ENCODE measurements at regions not wholly inside any gene's neighbourhood (a gene's known extent, or its start where the extent isn't known, plus 50 kb on each side); places are given as distances from the start of the nearest gene placed in this dataset.

DNA sequence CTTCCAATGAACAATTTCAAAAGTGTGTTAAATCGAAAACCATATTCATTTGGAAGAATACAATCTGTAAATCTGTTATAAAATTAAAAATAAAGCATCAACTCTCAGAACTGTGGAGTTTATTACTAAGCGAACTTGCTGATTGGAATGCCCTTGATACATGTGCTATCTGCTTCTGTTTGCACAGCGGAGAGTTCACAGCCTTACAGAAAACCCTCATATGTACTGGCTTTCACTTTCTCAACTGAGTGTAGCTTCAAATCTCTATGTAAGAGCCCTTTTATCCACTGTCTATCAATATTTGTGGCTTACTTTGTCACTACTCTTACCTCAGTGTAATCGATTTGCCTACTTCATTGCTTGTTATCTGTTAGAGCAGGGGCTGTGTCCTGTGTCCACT, 447.4 kb downstream of the C6orf118 start:
- Histone ChIP-seq H3K27ac (no peak overlapping the region), H3K36me3 (ENCODE audit: insufficient read depth, low read length) (no peaks in the 10 kb centered on the region), H3K9ac (ENCODE audit: insufficient read length) (no peak overlapping the region), H3K4me3 (no peak overlapping the region), H3K9me3 (ENCODE audit: low read depth, low read length) (no peaks in the 10 kb centered on the region)
- TF ChIP-seq FOXP2 (optimal IDR thresholded peaks at IDR 0.05; ENCODE audit: control extremely low read depth, extremely low read length, insufficient read depth): no peak
- no peak for TF ChIP-seq POLR2AphosphoS5 (IDR thresholded peaks at IDR 0.05; ENCODE audit: borderline replicate concordance, low read depth, low read length)
- no peak for TF ChIP-seq EZH2 (IDR thresholded peaks at IDR 0.05)
- no peak for DNase-seq (ENCODE audit: low read depth, low spot score)

DNA sequence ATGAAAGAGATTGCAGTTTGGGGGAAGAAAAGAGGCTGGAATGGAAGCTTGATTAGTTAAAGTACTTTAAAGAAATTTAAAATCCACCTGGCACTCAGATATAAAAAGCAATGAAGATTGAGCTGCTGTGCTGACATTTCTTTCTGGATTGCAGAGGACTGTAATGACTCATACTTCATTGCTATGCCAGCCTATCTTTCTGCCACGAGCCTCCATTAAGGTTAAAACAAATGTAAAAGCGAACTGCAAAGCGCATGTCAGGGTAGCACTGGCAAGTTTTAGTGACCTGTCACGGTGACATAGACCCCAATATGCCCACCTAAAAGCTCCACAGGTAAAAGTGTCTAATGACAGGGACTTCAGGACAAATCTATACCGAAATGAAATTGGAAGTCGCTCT, 449.6 kb downstream of the C6orf118 start:
- H3K9me3 ChIP-seq (ENCODE audit: low read depth, low read length): no peaks in the 10 kb centered on the region
- no peak for TF ChIP-seq FOXP2 (optimal IDR thresholded peaks at IDR 0.05; ENCODE audit: control extremely low read depth, extremely low read length, insufficient read depth)
- no peak for TF ChIP-seq POLR2AphosphoS5 (IDR thresholded peaks at IDR 0.05; ENCODE audit: borderline replicate concordance, low read depth, low read length)
- no peak for TF ChIP-seq EZH2 (IDR thresholded peaks at IDR 0.05)

DNA sequence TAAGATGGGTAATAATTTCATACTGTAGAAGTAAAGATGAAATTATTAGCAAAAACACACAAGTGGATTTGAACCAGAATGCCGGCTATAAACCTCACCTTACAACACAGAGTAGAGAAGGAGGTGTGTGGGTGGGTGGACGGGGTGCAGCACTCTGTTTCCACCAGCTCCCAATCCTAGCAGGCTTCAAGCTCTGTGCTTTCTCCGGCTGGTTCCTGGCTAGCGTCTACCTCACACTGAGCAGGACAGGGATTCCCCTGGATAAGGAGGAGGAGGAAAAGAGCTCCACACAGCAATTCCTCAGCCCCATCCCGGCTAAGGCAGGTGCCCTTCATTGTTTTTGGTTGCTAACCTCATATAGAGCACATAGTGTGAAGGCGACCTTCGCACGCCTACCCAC, 453.3 kb downstream of the C6orf118 start:
- TF ChIP-seq EZH2 (IDR thresholded peaks at IDR 0.05) (no peak), FOXP2 (optimal IDR thresholded peaks at IDR 0.05; ENCODE audit: control extremely low read depth, extremely low read length, insufficient read depth) (no peak), POLR2AphosphoS5 (IDR thresholded peaks at IDR 0.05; ENCODE audit: borderline replicate concordance, low read depth, low read length) (no peak)
- DNase-seq (ENCODE audit: low read depth, low spot score): no peak
- Histone ChIP-seq H3K9me3 (ENCODE audit: low read depth, low read length) (no peaks in the 10 kb centered on the region), H3K36me3 (ENCODE audit: insufficient read depth, low read length) (no peaks in the 10 kb centered on the region), H3K9ac (ENCODE audit: insufficient read length) (no peak overlapping the region), H3K4me3 (no peak overlapping the region), H3K27ac (no peak overlapping the region)

More for the DNA sequence above, 449.6 kb downstream of the C6orf118 start:
- Histone ChIP-seq H3K27ac (no peak overlapping the region), H3K36me3 (ENCODE audit: insufficient read depth, low read length) (no peaks in the 10 kb centered on the region), H3K4me3 (no peak overlapping the region), H3K9ac (ENCODE audit: insufficient read length) (no peak overlapping the region)
- DNase-seq (ENCODE audit: low read depth, low spot score): no peak

DNA sequence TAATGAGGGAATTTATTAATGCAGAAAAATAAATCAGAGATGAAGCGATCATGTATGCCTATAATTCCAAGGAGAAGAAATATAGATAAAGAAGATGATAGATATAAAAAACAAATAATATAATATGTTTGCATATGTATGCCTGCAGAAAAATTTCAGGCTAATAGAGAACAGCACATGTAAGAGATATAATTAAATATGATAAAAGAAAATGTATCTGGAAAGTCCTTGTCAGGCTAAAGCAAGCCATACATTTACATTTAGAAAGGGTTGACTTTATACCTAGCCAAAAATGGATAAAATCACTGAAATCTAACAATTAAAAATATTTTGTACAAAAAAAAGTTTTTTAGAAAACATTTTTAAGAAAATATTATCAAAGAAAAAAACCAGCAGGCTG, 454.1 kb downstream of the C6orf118 start:
- Histone ChIP-seq H3K27ac (no peak overlapping the region), H3K36me3 (ENCODE audit: insufficient read depth, low read length) (no peaks in the 10 kb centered on the region), H3K4me3 (no peak overlapping the region), H3K9ac (ENCODE audit: insufficient read length) (no peak overlapping the region), H3K9me3 (ENCODE audit: low read depth, low read length) (no peaks in the 10 kb centered on the region)
- no peak for DNase-seq (ENCODE audit: low read depth, low spot score)
- TF ChIP-seq EZH2 (IDR thresholded peaks at IDR 0.05): no peak
- TF ChIP-seq POLR2AphosphoS5 (IDR thresholded peaks at IDR 0.05; ENCODE audit: borderline replicate concordance, low read depth, low read length): no peak
- no peak for TF ChIP-seq FOXP2 (optimal IDR thresholded peaks at IDR 0.05; ENCODE audit: control extremely low read depth, extremely low read length, insufficient read depth)

DNA sequence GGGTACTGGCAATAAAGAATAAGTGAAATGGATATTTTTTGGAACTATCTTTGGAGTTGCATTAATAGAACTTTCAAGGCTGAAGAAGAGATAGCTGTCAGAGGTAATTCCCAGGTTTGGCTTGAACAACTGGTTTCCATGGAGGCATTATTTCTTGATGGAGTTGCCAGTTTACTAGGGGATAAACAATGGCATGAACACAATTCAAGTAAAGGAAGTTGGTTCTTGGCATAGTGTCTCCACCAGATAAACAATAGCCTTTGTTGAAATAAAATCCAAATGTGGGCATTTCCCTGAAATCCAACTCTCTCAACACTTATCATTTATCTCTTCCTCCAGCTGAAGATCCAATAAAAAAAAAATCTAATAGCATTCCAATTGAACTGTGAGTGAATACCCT, 454.9 kb downstream of the C6orf118 start:
- Histone ChIP-seq H3K27ac (no peak overlapping the region), H3K9ac (ENCODE audit: insufficient read length) (no peak overlapping the region), H3K36me3 (ENCODE audit: insufficient read depth, low read length) (no peaks in the 10 kb centered on the region), H3K4me3 (no peak overlapping the region), H3K9me3 (ENCODE audit: low read depth, low read length) (no peaks in the 10 kb centered on the region)
- no peak for DNase-seq (ENCODE audit: low read depth, low spot score)
- TF ChIP-seq POLR2AphosphoS5 (IDR thresholded peaks at IDR 0.05; ENCODE audit: borderline replicate concordance, low read depth, low read length) (no peak), FOXP2 (optimal IDR thresholded peaks at IDR 0.05; ENCODE audit: control extremely low read depth, extremely low read length, insufficient read depth) (no peak), EZH2 (IDR thresholded peaks at IDR 0.05) (no peak)

DNA sequence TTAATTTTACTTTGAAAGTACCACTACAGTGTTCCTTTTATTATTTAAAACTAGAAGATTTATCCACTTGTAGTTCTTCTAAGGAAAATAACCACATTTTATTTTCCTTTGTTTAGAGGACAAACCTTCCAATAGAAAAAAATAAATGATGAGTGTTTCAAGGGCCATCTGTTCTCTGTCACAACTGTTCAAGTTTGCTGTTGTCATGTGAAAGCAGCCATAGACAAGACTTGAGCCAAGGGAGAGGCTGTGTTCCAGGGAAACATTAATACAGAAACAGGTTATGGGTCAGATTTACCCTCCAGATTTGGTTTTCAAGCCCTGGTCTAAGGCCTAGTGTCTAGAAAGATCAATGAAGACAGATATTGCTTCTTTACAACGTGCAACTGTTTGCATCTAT, 463.6 kb downstream of the C6orf118 start:
- Histone ChIP-seq H3K4me3 (no peak overlapping the region), H3K9ac (ENCODE audit: insufficient read length) (no peak overlapping the region), H3K9me3 (ENCODE audit: low read depth, low read length) (no peaks in the 10 kb centered on the region), H3K36me3 (ENCODE audit: insufficient read depth, low read length) (no peaks in the 10 kb centered on the region), H3K27ac (no peak overlapping the region)
- DNase-seq (ENCODE audit: low read depth, low spot score): no peak
- TF ChIP-seq EZH2 (IDR thresholded peaks at IDR 0.05) (no peak), FOXP2 (optimal IDR thresholded peaks at IDR 0.05; ENCODE audit: control extremely low read depth, extremely low read length, insufficient read depth) (no peak), POLR2AphosphoS5 (IDR thresholded peaks at IDR 0.05; ENCODE audit: borderline replicate concordance, low read depth, low read length) (no peak)

DNA sequence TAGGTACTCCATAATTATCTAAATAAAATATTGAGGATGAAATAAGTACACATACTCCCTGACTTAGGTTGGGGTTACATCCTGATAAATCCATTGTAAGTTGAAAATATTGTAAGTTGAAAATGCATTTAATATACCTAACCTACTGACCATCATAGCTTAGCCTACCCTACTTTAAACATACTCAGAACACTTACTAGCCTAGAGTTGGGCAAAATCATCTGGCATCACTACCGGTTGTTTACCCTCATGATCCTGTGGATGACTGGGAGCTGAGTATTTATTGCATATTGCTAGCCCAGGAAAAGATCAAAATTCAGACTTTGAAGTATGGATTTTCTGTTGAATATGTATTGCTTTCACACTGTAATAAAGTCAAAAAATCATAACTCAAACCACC, 467.3 kb downstream of the C6orf118 start:
- H3K9me3 ChIP-seq (ENCODE audit: low read depth, low read length): no peaks in the 10 kb centered on the region
- H3K9ac ChIP-seq (ENCODE audit: insufficient read length): no peak overlapping the region
- no peak for DNase-seq (ENCODE audit: low read depth, low spot score)
- no peaks in the 10 kb centered on the region for H3K36me3 ChIP-seq (ENCODE audit: insufficient read depth, low read length)
- H3K4me3 ChIP-seq: no peak overlapping the region
- no peak overlapping the region for H3K27ac ChIP-seq
- TF ChIP-seq POLR2AphosphoS5 (IDR thresholded peaks at IDR 0.05; ENCODE audit: borderline replicate concordance, low read depth, low read length) (no peak), EZH2 (IDR thresholded peaks at IDR 0.05) (no peak), FOXP2 (optimal IDR thresholded peaks at IDR 0.05; ENCODE audit: control extremely low read depth, extremely low read length, insufficient read depth) (no peak)

DNA sequence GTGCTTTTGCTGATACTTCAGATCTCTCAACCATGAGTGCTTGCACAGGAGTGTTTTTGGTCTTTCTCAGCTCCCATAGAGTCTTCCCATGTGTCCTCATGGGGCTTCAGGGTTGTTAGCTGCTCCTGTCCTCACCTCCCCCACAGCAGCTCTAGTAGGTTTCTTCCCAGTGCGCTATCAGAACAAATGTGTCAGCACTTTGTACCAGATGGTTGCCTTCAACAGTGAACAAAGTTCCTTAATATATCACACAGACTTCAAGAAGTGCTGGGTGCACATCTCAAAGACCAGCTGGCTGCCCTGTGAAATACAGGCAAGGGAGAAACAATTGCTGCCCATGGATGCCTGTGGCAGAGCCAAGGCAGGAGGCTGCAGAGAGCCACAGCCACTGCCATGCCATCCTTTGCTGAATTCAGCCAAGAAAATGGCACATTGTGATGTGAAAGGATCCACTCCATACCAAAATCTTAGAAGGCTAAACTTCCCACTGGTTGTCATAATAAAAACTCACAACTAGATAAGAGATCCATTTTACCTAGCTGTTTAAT, 471.3 kb downstream of the C6orf118 start:
- DNase-seq (ENCODE audit: low read depth, low spot score): no peak
- no peaks in the 10 kb centered on the region for H3K9me3 ChIP-seq (ENCODE audit: low read depth, low read length)
- no peak for TF ChIP-seq FOXP2 (optimal IDR thresholded peaks at IDR 0.05; ENCODE audit: control extremely low read depth, extremely low read length, insufficient read depth)
- no peak for TF ChIP-seq POLR2AphosphoS5 (IDR thresholded peaks at IDR 0.05; ENCODE audit: borderline replicate concordance, low read depth, low read length)
- TF ChIP-seq EZH2 (IDR thresholded peaks at IDR 0.05): no peak

DNA sequence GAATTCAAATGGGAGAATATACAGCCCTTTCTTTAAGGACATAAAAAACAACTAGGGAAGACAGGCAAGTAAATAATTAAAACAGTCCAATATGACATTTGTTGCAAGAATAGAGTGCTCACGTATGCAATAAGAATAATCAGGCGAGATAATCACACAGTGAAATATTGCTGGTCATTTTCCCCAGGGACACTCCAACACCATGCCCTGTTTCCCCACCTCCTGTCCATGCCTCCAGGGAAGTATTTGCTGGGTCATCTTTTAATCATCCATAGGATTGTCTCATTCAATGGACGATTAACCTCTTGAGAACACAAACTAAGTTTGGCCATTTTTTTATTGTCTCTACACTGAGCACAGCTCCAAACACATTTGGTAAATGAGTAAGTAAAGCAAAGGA, 472.9 kb downstream of the C6orf118 start:
- Histone ChIP-seq H3K9me3 (ENCODE audit: low read depth, low read length) (no peaks in the 10 kb centered on the region), H3K36me3 (ENCODE audit: insufficient read depth, low read length) (no peaks in the 10 kb centered on the region), H3K27ac (no peak overlapping the region), H3K9ac (ENCODE audit: insufficient read length) (no peak overlapping the region), H3K4me3 (no peak overlapping the region)
- no peak for DNase-seq (ENCODE audit: low read depth, low spot score)
- TF ChIP-seq POLR2AphosphoS5 (IDR thresholded peaks at IDR 0.05; ENCODE audit: borderline replicate concordance, low read depth, low read length) (no peak), FOXP2 (optimal IDR thresholded peaks at IDR 0.05; ENCODE audit: control extremely low read depth, extremely low read length, insufficient read depth) (no peak), EZH2 (IDR thresholded peaks at IDR 0.05) (no peak)

More for the DNA sequence above, 471.3 kb downstream of the C6orf118 start:
- H3K4me3 ChIP-seq: no peak overlapping the region
- no peak overlapping the region for H3K9ac ChIP-seq (ENCODE audit: insufficient read length)
- no peak overlapping the region for H3K27ac ChIP-seq
- H3K36me3 ChIP-seq (ENCODE audit: insufficient read depth, low read length): no peaks in the 10 kb centered on the region
